AG04450 (cell line): ENCODE measurements at regions not wholly inside any gene's neighbourhood (a gene's known extent, or its start where the extent isn't known, plus 50 kb on each side); places are given as distances from the start of the nearest gene placed in this dataset.
A peak's percentile ranks its signal among the peaks of the same experiment; 100 is the strongest.

Experiments
- CTCF ChIA-PET: fragments of 300-600, 350-600 bp; formaldehyde crosslinking; extraction: SDS; loops from one replicate; lab custom pipeline; 2022; ENCODE audit warnings: antibody characterized with exemption, inconsistent platforms; lab: Charles Lee
- POLR2A ChIA-PET: fragments of 350-600 bp; formaldehyde crosslinking; extraction: SDS; loops from one replicate; lab custom pipeline; 2021; ENCODE audit warnings: antibody characterized with exemption, inconsistent platforms; lab: Yijun Ruan, JAX
- DNase-seq: peaks from one replicate; pipeline ENCODE4 v3.0.0-alpha.2; 2011; ENCODE audit warnings: low read depth, low spot score
- H3K27ac ChIP-seq: one replicate; pipeline ENCODE4 v1.5.1; 2012; ENCODE audit warnings: low read depth, low read length, control low read depth
- H3K27me3 ChIP-seq: one replicate; pipeline ENCODE4 v1.6.0; 2012; ENCODE audit warnings: low read length; ENCODE audit not compliant: control insufficient read depth, insufficient read depth
- H3K4me3 ChIP-seq: 2 replicates; pipeline ENCODE4 v1.5.1; 2011; ENCODE audit warnings: mild to moderate bottlenecking, low read depth, low read length, control low read depth
- H3K9me3 ChIP-seq: 2 replicates; pipeline ENCODE4 v1.5.1; 2012; ENCODE audit warnings: low read length; ENCODE audit not compliant: control insufficient read depth, insufficient read depth
- CTCF ChIP-seq: IDR thresholded peaks from 2 replicates; pipeline ENCODE4 v1.5.1; 2011; ENCODE audit warnings: low read depth, low read length, control low read depth, inconsistent platforms

- no peak for DNase-seq
- Histone ChIP-seq H3K4me3 (no peak overlapping the region), H3K9me3 (peaks cover 3% of the 10 kb centered on the region; the same call in 1 of the 2 replicates), H3K27me3 (no peaks in the 10 kb centered on the region), H3K27ac (no peak overlapping the region)
- ChIA-PET CTCF (interaction anchor here (1.2 kb wide), 1 partner anchor 1277 kb away, joined by 3 read pairs; no protein-coding TSS in a partner anchor), POLR2A (no interaction called here)
- TF ChIP-seq CTCF, result no peak
These were observed 351.2 kb upstream of the AKR1E2 start for GRCh38 chr10:4474829-4475228.

GRCh38 chr10:4473977-4474376, 352.0 kb upstream of the AKR1E2 start:
- Histone ChIP-seq H3K27ac (no peak overlapping the region), H3K9me3 (peaks cover 3% of the 10 kb centered on the region; the same call in 1 of the 2 replicates), H3K4me3 (no peak overlapping the region), H3K27me3 (no peaks in the 10 kb centered on the region)
- no peak for DNase-seq
- ChIA-PET CTCF (interaction anchor here (1.2 kb wide), 1 partner anchor 1276 kb away, joined by 3 read pairs; no protein-coding TSS in a partner anchor), POLR2A (no interaction called here)
- TF ChIP-seq CTCF, result no peak

GRCh38 chr10:4472190-4472904, 353.7 kb upstream of the AKR1E2 start:
- ChIA-PET POLR2A (no interaction called here), CTCF (no interaction called here)
- Histone ChIP-seq H3K4me3 (no peak overlapping the region), H3K27me3 (no peaks in the 10 kb centered on the region), H3K9me3 (peaks cover 3% of the 10 kb centered on the region; the same call in 1 of the 2 replicates), H3K27ac (no peak overlapping the region)
- TF ChIP-seq CTCF, result no peak
- DNase-seq, result no peak

GRCh38 chr10:4470231-4470835, 355.7 kb upstream of the AKR1E2 start:
- Histone ChIP-seq H3K9me3 (peaks cover 2% of the 10 kb centered on the region; the same call in 1 of the 2 replicates), H3K4me3 (no peak overlapping the region), H3K27ac (no peak overlapping the region), H3K27me3 (no peaks in the 10 kb centered on the region)
- POLR2A ChIA-PET, result interaction anchor here (1.1 kb wide), 1 partner anchor 685 kb away, joined by 5 read pairs; the partner anchor contains the start of gene KLF6
- peak; percentile 65 for DNase-seq
- peak; percentile 15; the same call in 1 of the 2 replicates for TF ChIP-seq CTCF
- CTCF ChIA-PET, result no interaction called here

- Histone ChIP-seq H3K4me3 (no peak overlapping the region), H3K27ac (no peak overlapping the region), H3K27me3 (no peaks in the 10 kb centered on the region), H3K9me3 (peaks cover 2% of the 10 kb centered on the region; the same call in 1 of the 2 replicates)
- CTCF ChIA-PET, result no interaction called here
- no peak for TF ChIP-seq CTCF
- POLR2A ChIA-PET, result no interaction called here
- no peak for DNase-seq
These were observed 358.5 kb upstream of the AKR1E2 start for GRCh38 chr10:4467481-4467880.
